ENCODE measurements at regions not wholly inside any gene's neighbourhood (a gene's known extent, or its start where the extent isn't known, plus 50 kb on each side); places are given as distances from the start of the nearest gene placed in this dataset.

DNA sequence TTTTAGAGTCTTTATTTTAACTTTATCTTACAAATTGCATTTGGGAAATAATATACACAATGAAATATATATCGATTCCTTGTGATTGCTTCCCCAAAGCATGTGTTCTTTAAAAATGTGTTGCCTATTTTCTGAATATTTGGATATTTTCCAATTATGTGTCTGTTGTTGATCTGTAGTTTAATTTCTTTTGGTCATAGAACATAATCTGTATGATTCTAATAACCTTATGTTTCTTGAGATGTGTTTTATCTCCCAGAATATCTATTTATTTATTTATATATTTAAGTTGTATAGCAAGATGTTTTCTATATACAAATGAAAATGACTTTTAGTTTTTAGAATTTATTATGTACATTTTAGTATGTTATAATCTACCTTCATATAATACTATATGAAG is 710.8 kb upstream of the PCDH20 start:
- FAIRE-seq (no peak), DNase-seq (ENCODE audit: low read depth) (no peak)
- TF ChIP-seq, protein P1, sequence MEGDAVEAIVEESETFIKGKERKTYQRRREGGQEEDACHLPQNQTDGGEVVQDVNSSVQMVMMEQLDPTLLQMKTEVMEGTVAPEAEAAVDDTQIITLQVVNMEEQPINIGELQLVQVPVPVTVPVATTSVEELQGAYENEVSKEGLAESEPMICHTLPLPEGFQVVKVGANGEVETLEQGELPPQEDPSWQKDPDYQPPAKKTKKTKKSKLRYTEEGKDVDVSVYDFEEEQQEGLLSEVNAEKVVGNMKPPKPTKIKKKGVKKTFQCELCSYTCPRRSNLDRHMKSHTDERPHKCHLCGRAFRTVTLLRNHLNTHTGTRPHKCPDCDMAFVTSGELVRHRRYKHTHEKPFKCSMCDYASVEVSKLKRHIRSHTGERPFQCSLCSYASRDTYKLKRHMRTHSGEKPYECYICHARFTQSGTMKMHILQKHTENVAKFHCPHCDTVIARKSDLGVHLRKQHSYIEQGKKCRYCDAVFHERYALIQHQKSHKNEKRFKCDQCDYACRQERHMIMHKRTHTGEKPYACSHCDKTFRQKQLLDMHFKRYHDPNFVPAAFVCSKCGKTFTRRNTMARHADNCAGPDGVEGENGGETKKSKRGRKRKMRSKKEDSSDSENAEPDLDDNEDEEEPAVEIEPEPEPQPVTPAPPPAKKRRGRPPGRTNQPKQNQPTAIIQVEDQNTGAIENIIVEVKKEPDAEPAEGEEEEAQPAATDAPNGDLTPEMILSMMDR (IDR thresholded peaks at IDR 0.05; ENCODE audit: insufficient read depth, low read length, severe bottlenecking) = no peak
- Histone ChIP-seq H3K27me3 (ENCODE audit: control insufficient read depth, insufficient read depth, low read length) (no peaks in the 10 kb centered on the region), H3K4me3 (ENCODE audit: low read depth, low read length) (no peak overlapping the region), H3K36me3 (ENCODE audit: control insufficient read depth, insufficient read depth, low read length) (no peaks in the 10 kb centered on the region)

DNA sequence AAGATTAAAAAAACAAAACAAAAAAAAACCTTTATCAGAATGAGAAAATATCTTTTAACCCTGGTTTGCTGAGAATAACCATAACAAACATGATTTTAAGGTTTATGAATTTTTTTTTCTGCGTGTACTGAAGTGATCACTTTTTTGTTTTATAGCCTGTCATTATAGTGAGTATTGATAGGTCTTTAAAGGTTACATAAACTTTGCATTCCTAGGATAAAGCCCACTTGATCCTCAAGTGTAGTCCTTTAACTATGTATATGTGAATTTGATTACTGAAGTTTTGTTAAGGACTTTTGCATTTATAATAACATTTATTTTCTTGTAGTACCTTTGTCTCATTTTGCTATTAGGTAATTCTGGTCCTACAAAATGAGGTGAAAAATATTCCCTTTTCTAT is 709.8 kb upstream of the PCDH20 start:
- DNase-seq (ENCODE audit: low read depth) (no peak), FAIRE-seq (no peak)
- TF ChIP-seq, protein P1 (IDR thresholded peaks at IDR 0.05; ENCODE audit: insufficient read depth, low read length, severe bottlenecking) = no peak
- H3K4me3 ChIP-seq (ENCODE audit: low read depth, low read length) = no peak overlapping the region
- H3K36me3 ChIP-seq (ENCODE audit: control insufficient read depth, insufficient read depth, low read length) = no peaks in the 10 kb centered on the region
- H3K27me3 ChIP-seq (ENCODE audit: control insufficient read depth, insufficient read depth, low read length) = no peaks in the 10 kb centered on the region

DNA sequence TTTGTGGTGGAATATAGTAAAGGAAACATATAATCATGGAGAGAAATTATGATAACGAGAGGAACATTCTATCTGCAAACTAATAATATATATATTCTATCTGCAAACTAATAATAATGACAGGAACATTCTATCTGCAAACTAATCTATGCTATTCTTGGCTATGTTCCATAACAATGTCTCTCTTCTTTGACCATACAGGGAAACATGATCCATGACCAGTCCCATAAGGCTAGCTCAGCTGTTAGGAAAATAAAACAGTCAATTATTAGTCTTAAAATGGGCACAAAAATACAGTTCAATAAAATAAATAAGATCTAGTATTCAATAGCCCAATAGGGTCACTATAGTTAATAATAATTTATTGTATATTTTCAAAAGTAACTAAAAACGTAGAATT is 707.8 kb upstream of the PCDH20 start:
- FAIRE-seq (no peak), DNase-seq (ENCODE audit: low read depth) (no peak)
- H3K36me3 ChIP-seq (ENCODE audit: control insufficient read depth, insufficient read depth, low read length) = no peaks in the 10 kb centered on the region
- TF ChIP-seq, protein P1 (IDR thresholded peaks at IDR 0.05; ENCODE audit: insufficient read depth, low read length, severe bottlenecking) = no peak
- no peak overlapping the region for H3K4me3 ChIP-seq (ENCODE audit: low read depth, low read length)
- H3K27me3 ChIP-seq (ENCODE audit: control insufficient read depth, insufficient read depth, low read length) = no peaks in the 10 kb centered on the region

DNA sequence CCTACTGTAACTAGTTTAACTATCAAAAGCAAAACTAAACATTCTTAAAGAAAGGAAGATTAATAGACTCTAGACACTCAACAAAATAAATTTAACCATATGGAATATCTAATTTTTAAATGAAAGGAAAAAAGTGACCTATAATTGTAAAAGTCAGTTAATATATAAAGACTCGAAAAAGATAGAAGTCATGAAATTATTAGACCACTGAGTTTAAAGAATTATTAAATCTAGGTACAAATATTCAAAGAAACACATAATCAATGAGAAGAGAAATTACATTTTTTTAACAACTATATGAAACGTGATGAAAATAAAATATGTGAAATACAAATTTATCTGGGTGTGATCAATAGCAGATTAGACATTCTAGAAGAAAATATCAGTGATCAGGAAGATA is 706.8 kb upstream of the PCDH20 start:
- no peaks in the 10 kb centered on the region for H3K27me3 ChIP-seq (ENCODE audit: control insufficient read depth, insufficient read depth, low read length)
- H3K36me3 ChIP-seq (ENCODE audit: control insufficient read depth, insufficient read depth, low read length) = no peaks in the 10 kb centered on the region
- TF ChIP-seq, protein P1 (IDR thresholded peaks at IDR 0.05; ENCODE audit: insufficient read depth, low read length, severe bottlenecking) = no peak
- H3K4me3 ChIP-seq (ENCODE audit: low read depth, low read length) = no peak overlapping the region
- DNase-seq (ENCODE audit: low read depth) = no peak
- no peak for FAIRE-seq

DNA sequence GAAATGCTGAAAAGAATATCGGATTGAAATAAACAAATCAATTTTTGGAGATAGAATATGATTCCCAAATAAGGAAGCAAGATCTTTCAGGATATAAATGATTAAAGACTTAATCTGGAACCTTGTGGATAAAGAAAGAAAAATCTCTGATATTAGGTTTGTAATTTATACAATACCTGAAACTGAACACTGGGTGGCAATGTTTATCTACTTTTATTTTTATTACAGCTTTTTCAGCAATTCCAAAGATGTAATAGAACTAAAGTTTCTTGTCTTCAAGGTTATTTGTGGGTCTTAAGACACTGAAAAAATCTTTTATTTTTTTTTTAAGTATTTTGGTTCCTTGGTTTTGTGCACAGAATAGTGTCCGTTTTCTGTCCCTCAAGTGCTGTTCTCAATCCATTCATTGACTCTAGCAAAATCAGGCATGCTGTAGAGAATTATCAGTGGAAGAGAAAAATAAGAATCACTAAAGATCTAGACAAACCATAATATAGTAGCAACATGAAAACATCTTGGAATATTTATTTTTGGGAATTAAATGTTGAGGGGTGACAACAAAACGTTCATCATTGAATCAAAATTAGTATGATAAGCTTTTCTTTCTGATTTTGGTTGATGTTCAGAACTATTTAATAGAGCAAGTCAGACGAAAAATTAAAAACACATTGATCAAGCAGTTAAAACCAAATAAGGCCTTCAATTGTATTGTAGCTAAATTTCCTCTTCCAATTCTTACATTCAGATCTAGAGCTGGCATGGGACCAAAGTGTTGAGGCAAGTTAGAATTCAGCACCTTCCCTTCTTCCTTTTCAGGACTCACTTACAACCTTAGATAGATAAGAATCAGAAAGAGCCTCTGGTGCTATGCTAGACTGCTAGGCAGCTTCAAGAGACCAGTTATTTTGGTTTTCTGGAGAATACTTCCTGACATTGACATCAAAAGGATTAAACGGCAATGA is 704.4 kb upstream of the PCDH20 start:
- H3K36me3 ChIP-seq (ENCODE audit: control insufficient read depth, insufficient read depth, low read length) = no peaks in the 10 kb centered on the region
- TF ChIP-seq, protein P1 (IDR thresholded peaks at IDR 0.05; ENCODE audit: insufficient read depth, low read length, severe bottlenecking) = no peak
- H3K27me3 ChIP-seq (ENCODE audit: control insufficient read depth, insufficient read depth, low read length) = no peaks in the 10 kb centered on the region
- FAIRE-seq (no peak), DNase-seq (ENCODE audit: low read depth) (peak; percentile 12)
- H3K4me3 ChIP-seq (ENCODE audit: low read depth, low read length) = no peak overlapping the region
